ENCODE measurements at regions not wholly inside any gene's neighbourhood (a gene's known extent, or its start where the extent isn't known, plus 50 kb on each side); places are given as distances from the start of the nearest gene placed in this dataset.

- TF ChIP-seq CTCF (IDR thresholded peaks at IDR 0.05 in 8 of 11, conservative IDR thresholded peaks at IDR 0.05 in 3 of 11) (no peak), POLR2AphosphoS5 (IDR thresholded peaks at IDR 0.05) (no peak)
Observed at GRCh38 chr16:74232806-74233465, 63.7 kb upstream of the PSMD7 start.

All from spleen (tissue), 7 donors.